ENCODE measurements at regions not wholly inside any gene's neighbourhood (a gene's known extent, or its start where the extent isn't known, plus 50 kb on each side); places are given as distances from the start of the nearest gene placed in this dataset.

DNA sequence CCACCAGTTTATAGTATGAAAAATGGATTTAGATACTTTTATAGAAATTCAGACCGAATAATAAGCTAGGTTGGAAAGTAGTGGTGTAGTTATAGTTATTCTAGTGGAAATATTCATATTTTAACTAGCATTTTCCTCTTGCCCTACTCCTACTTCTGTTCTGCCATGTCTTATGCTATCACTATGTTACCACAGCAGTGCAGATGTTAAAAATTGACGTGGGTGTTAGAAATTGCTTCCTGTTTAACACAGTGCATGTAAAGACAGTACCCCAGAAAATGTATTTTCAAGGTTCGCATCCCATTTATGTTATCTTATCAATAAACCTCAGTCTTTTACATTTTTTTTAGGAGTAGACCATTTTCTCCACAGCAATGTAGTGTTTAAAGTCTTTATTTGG is 774.2 kb upstream of the CDH10 start:
- TF ChIP-seq, protein P1, sequence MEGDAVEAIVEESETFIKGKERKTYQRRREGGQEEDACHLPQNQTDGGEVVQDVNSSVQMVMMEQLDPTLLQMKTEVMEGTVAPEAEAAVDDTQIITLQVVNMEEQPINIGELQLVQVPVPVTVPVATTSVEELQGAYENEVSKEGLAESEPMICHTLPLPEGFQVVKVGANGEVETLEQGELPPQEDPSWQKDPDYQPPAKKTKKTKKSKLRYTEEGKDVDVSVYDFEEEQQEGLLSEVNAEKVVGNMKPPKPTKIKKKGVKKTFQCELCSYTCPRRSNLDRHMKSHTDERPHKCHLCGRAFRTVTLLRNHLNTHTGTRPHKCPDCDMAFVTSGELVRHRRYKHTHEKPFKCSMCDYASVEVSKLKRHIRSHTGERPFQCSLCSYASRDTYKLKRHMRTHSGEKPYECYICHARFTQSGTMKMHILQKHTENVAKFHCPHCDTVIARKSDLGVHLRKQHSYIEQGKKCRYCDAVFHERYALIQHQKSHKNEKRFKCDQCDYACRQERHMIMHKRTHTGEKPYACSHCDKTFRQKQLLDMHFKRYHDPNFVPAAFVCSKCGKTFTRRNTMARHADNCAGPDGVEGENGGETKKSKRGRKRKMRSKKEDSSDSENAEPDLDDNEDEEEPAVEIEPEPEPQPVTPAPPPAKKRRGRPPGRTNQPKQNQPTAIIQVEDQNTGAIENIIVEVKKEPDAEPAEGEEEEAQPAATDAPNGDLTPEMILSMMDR (conservative IDR thresholded peaks at IDR 0.05; ENCODE audit: low read depth, low read length), result no peak
- no peak for TF ChIP-seq EZH2 (IDR thresholded peaks at IDR 0.05; ENCODE audit: borderline replicate concordance, low read depth, low read length, poor library complexity, severe bottlenecking)

All from A673 (cell line).